NCI-H2227 (cell line): ENCODE measurements at regions not wholly inside any gene's neighbourhood (a gene's known extent, or its start where the extent isn't known, plus 50 kb on each side); places are given as distances from the start of the nearest gene placed in this dataset.
"Not testable (repeated sequence)": the region's sequence is repeated elsewhere in the genome, so short reads cannot be mapped to it uniquely, and the experiment has no call there.

ENCODE experiments used
- DNase-seq: peaks from one replicate; lab custom pipeline; 2025; ENCODE audit not compliant: unreplicated experiment; lab: John Stamatoyannopoulos, UW

GRCh38 chr12:61188801-61189595 lies 1071.2 kb upstream of the USP15 start:
- no peak for DNase-seq

- DNase-seq = no peak
Measured at GRCh38 chr12:61213646-61214045, 1046.6 kb upstream of the USP15 start.

- no peak for DNase-seq
Measured at GRCh38 chr12:61220337-61220736, 1039.9 kb upstream of the USP15 start.

GRCh38 chr12:61232040-61232439 lies 1028.2 kb upstream of the USP15 start:
- DNase-seq = no peak

- no peak for DNase-seq
Measured at GRCh38 chr12:61250303-61250702, 1009.9 kb upstream of the USP15 start.

- no peak for DNase-seq
Measured at GRCh38 chr12:61251076-61251475, 1009.1 kb upstream of the USP15 start.

- DNase-seq = no peak
Measured at GRCh38 chr12:61254225-61254624, 1006.0 kb upstream of the USP15 start.

GRCh38 chr12:61264294-61264693 lies 995.9 kb upstream of the USP15 start:
- DNase-seq = not testable (repeated sequence)

- no peak for DNase-seq
Measured at GRCh38 chr12:61267474-61267873, 992.7 kb upstream of the USP15 start.

- no peak for DNase-seq
Measured at GRCh38 chr12:61272441-61272840, 987.8 kb upstream of the USP15 start.

- no peak for DNase-seq
Measured at GRCh38 chr12:61282790-61283575, 977.2 kb upstream of the USP15 start.

GRCh38 chr12:61290473-61290872 lies 969.7 kb upstream of the USP15 start:
- no peak for DNase-seq

GRCh38 chr12:61291647-61292046 lies 968.6 kb upstream of the USP15 start:
- no peak for DNase-seq

- DNase-seq = not testable (repeated sequence)
Measured at GRCh38 chr12:61294011-61294410, 966.2 kb upstream of the USP15 start.

GRCh38 chr12:61301817-61302216 lies 958.4 kb upstream of the USP15 start:
- DNase-seq = no peak

- DNase-seq = no peak
Measured at GRCh38 chr12:61302282-61302681, 957.9 kb upstream of the USP15 start.

- no peak for DNase-seq
Measured at GRCh38 chr12:61308220-61308619, 952.0 kb upstream of the USP15 start.

- DNase-seq = no peak
Measured at GRCh38 chr12:61311413-61311812, 948.8 kb upstream of the USP15 start.

- DNase-seq = no peak
Measured at GRCh38 chr12:61348871-61349270, 911.3 kb upstream of the USP15 start.

- no peak for DNase-seq
Measured at GRCh38 chr12:61355105-61355504, 905.1 kb upstream of the USP15 start.

- DNase-seq = no peak
Measured at GRCh38 chr12:61356485-61356884, 903.7 kb upstream of the USP15 start.

- DNase-seq = no peak
Measured at GRCh38 chr12:61357496-61357895, 902.7 kb upstream of the USP15 start.
